ENCODE measurements at regions not wholly inside any gene's neighbourhood (a gene's known extent, or its start where the extent isn't known, plus 50 kb on each side); places are given as distances from the start of the nearest gene placed in this dataset.

DNA sequence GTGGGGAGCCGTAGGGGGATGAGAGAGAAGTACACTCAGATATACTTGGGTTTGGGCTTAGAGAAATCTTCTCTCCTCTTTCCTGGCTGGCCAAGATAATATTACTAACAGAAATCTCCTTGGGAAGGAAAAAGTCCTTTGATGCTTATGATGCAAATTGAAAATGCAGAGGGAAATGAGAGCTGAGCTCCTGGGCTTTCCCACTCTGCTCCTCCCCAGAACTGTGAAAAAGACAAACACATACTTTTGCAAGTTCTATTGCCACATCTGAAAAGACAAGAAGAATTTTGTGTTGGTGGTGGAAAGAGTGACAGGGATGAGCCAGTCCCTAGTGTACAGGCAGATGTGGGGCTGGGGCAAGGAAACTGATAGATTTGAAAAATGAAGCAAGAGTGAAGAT is 185.9 kb downstream of the ANKRD60 start:
- TF ChIP-seq CEBPB (IDR thresholded peaks at IDR 0.05; ENCODE audit: low read depth, low read length) (no peak), MAFK (IDR thresholded peaks at IDR 0.05; ENCODE audit: low read depth, low read length) (no peak), FOS (IDR thresholded peaks at IDR 0.05; ENCODE audit: low read depth, low read length) (no peak), RCOR1 (IDR thresholded peaks at IDR 0.05; ENCODE audit: insufficient replicate concordance, low read length) (no peak), RAD21 (IDR thresholded peaks at IDR 0.05; ENCODE audit: low read length) (no peak), NFE2L2 (IDR thresholded peaks at IDR 0.05; ENCODE audit: low read depth, low read length) (no peak), MXI1 (IDR thresholded peaks at IDR 0.05; ENCODE audit: borderline replicate concordance, low read depth, low read length) (no peak), BHLHE40 (IDR thresholded peaks at IDR 0.05; ENCODE audit: low read depth, low read length) (no peak)
- TF ChIP-seq, protein P1, sequence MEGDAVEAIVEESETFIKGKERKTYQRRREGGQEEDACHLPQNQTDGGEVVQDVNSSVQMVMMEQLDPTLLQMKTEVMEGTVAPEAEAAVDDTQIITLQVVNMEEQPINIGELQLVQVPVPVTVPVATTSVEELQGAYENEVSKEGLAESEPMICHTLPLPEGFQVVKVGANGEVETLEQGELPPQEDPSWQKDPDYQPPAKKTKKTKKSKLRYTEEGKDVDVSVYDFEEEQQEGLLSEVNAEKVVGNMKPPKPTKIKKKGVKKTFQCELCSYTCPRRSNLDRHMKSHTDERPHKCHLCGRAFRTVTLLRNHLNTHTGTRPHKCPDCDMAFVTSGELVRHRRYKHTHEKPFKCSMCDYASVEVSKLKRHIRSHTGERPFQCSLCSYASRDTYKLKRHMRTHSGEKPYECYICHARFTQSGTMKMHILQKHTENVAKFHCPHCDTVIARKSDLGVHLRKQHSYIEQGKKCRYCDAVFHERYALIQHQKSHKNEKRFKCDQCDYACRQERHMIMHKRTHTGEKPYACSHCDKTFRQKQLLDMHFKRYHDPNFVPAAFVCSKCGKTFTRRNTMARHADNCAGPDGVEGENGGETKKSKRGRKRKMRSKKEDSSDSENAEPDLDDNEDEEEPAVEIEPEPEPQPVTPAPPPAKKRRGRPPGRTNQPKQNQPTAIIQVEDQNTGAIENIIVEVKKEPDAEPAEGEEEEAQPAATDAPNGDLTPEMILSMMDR (conservative IDR thresholded peaks at IDR 0.05; ENCODE audit: low read depth, low read length): no peak

All from IMR-90 (cell line).